ENCODE measurements at regions not wholly inside any gene's neighbourhood (a gene's known extent, or its start where the extent isn't known, plus 50 kb on each side); places are given as distances from the start of the nearest gene placed in this dataset.

GRCh38 chr5:104189909-104190308 is 627.3 kb upstream of the NUDT12 start:
- DNase-seq = no peak

- no peak for DNase-seq
Observed at GRCh38 chr5:104189031-104189430, 626.4 kb upstream of the NUDT12 start.

GRCh38 chr5:104187656-104188055 is 625.1 kb upstream of the NUDT12 start:
- DNase-seq = no peak

- DNase-seq = no peak
Observed at GRCh38 chr5:104186510-104186909, 623.9 kb upstream of the NUDT12 start.

- DNase-seq = peak in 1 of 2 donors; percentile 17
Observed at GRCh38 chr5:104186100-104186499, 623.5 kb upstream of the NUDT12 start.

- no peak for DNase-seq
Observed at GRCh38 chr5:104184264-104184663, 621.7 kb upstream of the NUDT12 start.

- DNase-seq = no peak
Observed at GRCh38 chr5:104178829-104179456, 616.4 kb upstream of the NUDT12 start.

GRCh38 chr5:104178066-104178465 is 615.5 kb upstream of the NUDT12 start:
- no peak for DNase-seq

- DNase-seq = no peak
Observed at GRCh38 chr5:104177651-104178050, 615.1 kb upstream of the NUDT12 start.

- no peak for DNase-seq
Observed at GRCh38 chr5:104172976-104173375, 610.4 kb upstream of the NUDT12 start.

GRCh38 chr5:104171958-104172690 is 609.5 kb upstream of the NUDT12 start:
- no peak for DNase-seq

GRCh38 chr5:104170926-104171325 is 608.3 kb upstream of the NUDT12 start:
- no peak for DNase-seq

- DNase-seq = no peak
Observed at GRCh38 chr5:104146652-104147051, 584.1 kb upstream of the NUDT12 start.

- no peak for DNase-seq
Observed at GRCh38 chr5:104139840-104140239, 577.3 kb upstream of the NUDT12 start.

GRCh38 chr5:104130320-104130719 is 567.7 kb upstream of the NUDT12 start:
- no peak for DNase-seq

GRCh38 chr5:104128348-104128747 is 565.8 kb upstream of the NUDT12 start:
- DNase-seq = no peak

- DNase-seq = no peak
Observed at GRCh38 chr5:104126980-104127379, 564.4 kb upstream of the NUDT12 start.

GRCh38 chr5:104119529-104119928 is 556.9 kb upstream of the NUDT12 start:
- DNase-seq = no peak

GRCh38 chr5:104111632-104112031 is 549.0 kb upstream of the NUDT12 start:
- DNase-seq = no peak

GRCh38 chr5:104096451-104096850 is 533.9 kb upstream of the NUDT12 start:
- DNase-seq = no peak

GRCh38 chr5:104095527-104095926 is 532.9 kb upstream of the NUDT12 start:
- DNase-seq = no peak

GRCh38 chr5:104088876-104089778 is 526.5 kb upstream of the NUDT12 start:
- DNase-seq = no peak

- no peak for DNase-seq
Observed at GRCh38 chr5:104084896-104085295, 522.3 kb upstream of the NUDT12 start.

- no peak for DNase-seq
Observed at GRCh38 chr5:104082754-104083153, 520.2 kb upstream of the NUDT12 start.

Measured in CD4-positive, alpha-beta T cell treated with Interferon alpha-2 for 1 hour (primary cell).